HG02943 (cell line): ENCODE measurements at regions not wholly inside any gene's neighbourhood (a gene's known extent, or its start where the extent isn't known, plus 50 kb on each side); places are given as distances from the start of the nearest gene placed in this dataset.
A peak's percentile ranks its signal among the peaks of the same experiment; 100 is the strongest.

ENCODE experiments used
- ATAC-seq: cut with Tn5 transposase; IDR thresholded peaks from one replicate; pipeline ENCODE4 v1.9.1; 2021; ENCODE audit warnings: mild to moderate bottlenecking, low read depth, moderate library complexity; ENCODE audit not compliant: unreplicated experiment

GRCh38 chr1:75984781-75985180 is 52.6 kb upstream of the ASB17 start:
- no peak for ATAC-seq

- ATAC-seq: peak; percentile 67
These were observed 53.6 kb upstream of the ASB17 start for GRCh38 chr1:75985827-75986226.

GRCh38 chr1:75986478-75986877 is 54.3 kb upstream of the ASB17 start:
- no peak for ATAC-seq

DNA sequence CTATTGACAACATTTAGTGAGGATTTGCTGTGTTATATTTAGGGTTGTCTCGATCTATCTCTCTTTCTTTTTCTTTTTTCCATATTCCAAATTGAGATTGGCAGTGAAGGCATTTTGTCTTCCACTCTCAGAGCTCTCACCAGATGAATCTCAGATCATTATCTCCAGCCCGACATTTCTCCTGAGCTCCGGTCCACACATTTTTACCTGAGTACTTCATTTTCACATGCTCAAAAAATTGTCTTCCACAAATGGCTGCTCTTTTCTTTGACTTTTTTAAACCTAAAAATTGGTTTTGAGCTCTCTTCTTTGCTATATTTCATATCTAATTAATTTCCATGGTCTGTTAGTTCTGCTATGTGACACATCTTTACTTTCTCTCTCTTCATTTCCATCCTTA is 56.9 kb upstream of the ASB17 start:
- no peak for ATAC-seq

GRCh38 chr1:75990686-75991085 is 58.5 kb upstream of the ASB17 start:
- no peak for ATAC-seq

DNA sequence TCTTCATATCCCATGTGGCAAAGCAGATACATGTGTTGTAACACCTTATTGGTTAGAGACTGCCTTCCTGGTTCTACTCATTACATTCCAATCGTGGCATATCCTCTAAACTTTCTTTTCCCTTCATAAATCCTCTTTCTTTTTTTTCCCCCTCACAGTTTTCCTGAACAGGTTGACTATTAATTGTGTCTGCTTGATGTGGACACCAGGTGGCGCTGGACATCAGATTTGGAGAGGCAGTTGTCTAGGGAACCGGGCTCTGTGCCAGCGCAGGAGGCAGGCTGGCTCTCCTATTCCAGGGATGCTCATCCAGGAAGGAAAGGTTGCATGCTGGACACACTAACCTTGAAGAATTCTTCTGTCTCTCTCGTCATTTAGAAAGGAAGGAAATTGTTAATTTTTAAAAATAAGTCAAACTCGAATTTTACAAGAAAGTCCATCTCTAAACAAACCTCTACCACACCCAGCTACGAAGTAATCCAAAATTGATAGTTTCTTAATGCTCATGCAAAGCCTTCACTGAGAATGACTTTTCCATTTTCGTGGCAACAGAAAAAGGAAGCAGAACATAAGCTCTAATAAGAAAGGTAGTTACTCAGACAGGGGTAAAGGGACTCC is 59.4 kb upstream of the ASB17 start:
- peak; percentile 87 for ATAC-seq

GRCh38 chr1:75992312-75992711 is 60.1 kb upstream of the ASB17 start:
- no peak for ATAC-seq

DNA sequence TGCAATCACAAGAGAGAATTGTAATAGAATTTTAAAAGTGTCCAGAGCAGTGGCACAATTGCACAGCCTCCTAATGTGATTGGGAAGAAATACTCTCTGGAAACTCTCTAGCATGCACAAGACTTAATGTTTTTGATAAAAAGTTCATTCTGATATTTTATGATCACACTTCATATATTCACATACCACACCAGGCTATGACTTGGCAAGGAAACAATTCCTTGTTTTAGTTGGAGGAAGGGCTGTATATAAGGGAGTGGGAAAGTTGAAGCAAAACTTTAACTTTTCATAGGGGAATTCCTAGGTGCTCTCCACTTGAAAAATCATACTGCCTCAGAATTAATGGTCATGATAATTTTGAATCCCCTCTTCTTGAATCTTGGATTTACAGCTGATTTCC is 61.5 kb upstream of the ASB17 start:
- ATAC-seq: no peak

GRCh38 chr1:75996196-75996595 is 64.0 kb upstream of the ASB17 start:
- no peak for ATAC-seq

- no peak for ATAC-seq
These were observed 66.8 kb upstream of the ASB17 start for GRCh38 chr1:75999034-75999433.

DNA sequence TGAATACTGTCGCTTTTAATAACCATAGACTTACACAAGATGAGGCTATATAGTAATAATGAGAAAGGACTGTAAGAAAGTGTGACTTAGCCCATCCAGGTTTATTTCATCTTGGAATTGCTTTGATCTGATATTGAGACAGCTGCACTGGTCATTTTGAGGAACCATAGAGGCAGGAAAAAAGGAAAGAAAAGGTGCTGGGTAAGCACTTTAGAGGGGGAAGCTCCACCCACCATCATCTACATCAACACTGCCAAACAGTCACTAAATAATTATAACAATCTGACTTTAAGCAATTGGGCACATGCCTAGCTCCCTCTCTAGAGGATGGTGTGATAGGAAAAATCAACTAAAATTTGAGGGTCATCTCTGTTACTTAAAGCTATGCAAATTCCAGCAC is 70.6 kb upstream of the ST6GALNAC3 start:
- ATAC-seq: no peak

GRCh38 chr1:76005765-76006164 is 68.8 kb upstream of the ST6GALNAC3 start:
- ATAC-seq: no peak

DNA sequence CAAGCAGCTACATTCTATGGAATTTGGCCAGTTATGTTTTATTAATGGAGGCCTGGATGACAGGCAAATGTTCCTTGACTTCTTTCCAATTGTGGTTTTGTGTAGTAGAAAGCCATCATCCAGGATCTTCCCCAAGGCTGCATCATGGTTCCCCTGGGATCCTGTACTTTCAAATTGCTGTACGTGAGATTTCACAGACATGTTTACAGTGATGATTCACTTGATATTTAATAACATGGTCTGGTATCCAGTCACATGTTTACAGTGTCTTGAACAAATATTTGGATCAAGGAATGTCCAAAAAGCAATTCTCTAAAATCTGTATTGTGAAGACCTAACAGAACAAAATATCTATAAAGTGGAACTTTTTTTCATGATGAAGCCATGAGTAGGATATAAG is 68.3 kb upstream of the ST6GALNAC3 start:
- ATAC-seq: no peak

DNA sequence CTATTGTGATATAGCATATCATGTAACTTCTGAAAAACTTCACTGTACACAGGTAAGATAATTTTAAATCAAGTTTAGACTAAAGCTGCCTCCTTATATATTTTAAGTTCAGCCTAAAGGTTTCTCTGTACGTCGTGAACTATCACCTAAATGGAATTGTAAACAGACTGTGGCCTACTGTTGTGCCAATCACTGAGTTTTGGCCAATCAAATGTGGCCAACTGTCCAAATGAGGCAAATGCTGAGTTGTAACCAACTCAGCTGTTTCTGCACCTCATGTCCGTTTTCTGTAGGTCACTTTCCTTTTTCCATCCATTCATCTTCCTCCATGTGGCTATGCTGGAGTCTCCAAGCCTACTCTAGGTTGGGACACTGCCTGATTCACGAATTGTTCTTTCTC is 63.7 kb upstream of the ST6GALNAC3 start:
- no peak for ATAC-seq

GRCh38 chr1:76012341-76013205 is 62.0 kb upstream of the ST6GALNAC3 start:
- no peak for ATAC-seq

DNA sequence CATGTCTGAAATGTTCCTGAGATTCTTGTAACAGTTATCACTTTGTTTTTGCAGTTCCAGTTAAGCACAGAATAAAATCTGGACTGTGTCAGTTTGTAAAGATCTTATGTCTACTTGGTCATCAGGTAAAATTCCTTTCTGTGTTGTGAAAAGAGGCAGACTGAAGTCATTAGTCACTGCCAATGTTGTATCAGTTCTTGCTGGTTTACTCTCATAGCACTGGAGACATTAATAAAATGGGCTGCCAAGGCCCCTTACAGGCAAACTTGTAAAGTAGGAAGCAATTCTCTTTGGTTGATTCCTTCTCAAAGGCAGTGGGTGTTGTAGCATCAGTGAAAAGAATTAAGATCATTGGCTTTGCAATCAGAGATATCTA is 61.4 kb upstream of the ST6GALNAC3 start:
- ATAC-seq: no peak

GRCh38 chr1:76015478-76016103 is 59.0 kb upstream of the ST6GALNAC3 start:
- no peak for ATAC-seq

GRCh38 chr1:76018045-76018444 is 56.5 kb upstream of the ST6GALNAC3 start:
- ATAC-seq: no peak

- ATAC-seq: no peak
These were observed 52.7 kb upstream of the ST6GALNAC3 start for GRCh38 chr1:76021846-76022245.

DNA sequence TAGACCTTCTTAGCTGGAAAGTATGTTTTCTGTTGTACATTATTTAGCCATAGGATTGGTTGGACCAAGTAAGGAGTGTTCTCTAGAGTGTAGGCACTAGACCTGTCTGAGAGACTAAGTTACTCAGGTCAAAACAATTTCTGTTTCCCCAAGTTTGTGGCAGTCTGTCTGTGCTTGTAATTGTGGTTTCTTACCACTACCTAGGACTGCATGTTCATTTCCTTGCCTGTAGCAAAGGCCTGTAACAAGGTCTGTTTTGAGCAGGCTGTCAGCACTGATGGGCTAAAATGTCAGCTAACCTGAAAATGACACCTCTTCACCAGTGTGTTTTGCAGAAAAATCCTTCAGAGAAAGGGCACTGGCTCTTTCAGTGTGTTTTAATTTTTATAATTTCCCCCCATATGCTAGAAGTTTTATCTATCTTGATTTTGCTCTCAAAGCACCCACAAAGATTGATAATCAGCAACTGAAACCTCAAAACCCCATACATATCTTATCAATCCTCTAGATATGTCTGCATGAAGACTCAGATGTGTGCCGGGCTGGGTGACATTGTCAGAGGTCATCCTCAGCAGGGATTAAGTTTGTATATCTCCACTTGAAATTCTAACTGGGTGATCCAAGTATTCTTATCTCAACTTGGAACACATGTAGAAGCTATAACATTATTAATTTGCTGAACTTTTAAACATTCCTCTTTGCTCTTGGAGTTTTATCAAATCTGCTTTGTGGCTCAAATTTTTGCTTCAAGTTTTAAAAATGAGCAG is 50.7 kb upstream of the ST6GALNAC3 start:
- no peak for ATAC-seq
